Posterior vena cava (tissue), 2 donors: ENCODE measurements at regions not wholly inside any gene's neighbourhood (a gene's known extent, or its start where the extent isn't known, plus 50 kb on each side); places are given as distances from the start of the nearest gene placed in this dataset.

ENCODE experiments used
- DNase-seq: peaks from one replicate; pipeline ENCODE4 v3.0.0-alpha.2; 2020; ENCODE audit warnings: low spot score
- intact Hi-C, 2 donors: fragments of 100-400 bp; cut with DNase I; formaldehyde crosslinking; loops; one replicate each; pipeline versions ENCODE4 v1.14.1 to v1.14.2; 2022 to 2023
- donor health status: DM: yes; HTN: yes; CAD: no.
- donor health status: DM: yes; HTN: yes; CAD: no.

DNA sequence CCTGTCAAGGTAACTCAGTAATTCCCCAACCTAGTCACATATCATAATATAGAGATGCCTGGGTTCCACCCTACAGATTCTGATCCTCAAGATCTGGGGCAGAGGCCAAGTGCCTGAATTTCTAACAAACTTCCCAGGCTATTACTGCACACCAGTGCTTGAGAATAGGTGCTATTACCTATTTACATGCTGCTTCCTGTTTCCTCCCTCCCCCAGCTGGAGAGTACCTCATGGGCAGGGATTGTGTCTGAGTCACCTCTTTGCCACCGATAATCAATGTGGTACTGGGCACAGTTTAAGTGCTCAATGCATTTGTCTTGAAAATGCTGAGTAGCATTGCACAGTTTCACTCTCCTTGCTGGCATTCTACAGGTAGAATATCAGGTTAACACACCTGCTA lies 582.2 kb upstream of the CADM1 start:
- no peak for DNase-seq
- intact Hi-C loops = no loop called here

- intact Hi-C loops = no loop called here
Observed at GRCh38 chr11:116085031-116085635, 580.9 kb upstream of the CADM1 start.

GRCh38 chr11:116084511-116084910 lies 580.3 kb upstream of the CADM1 start:
- DNase-seq = no peak

More at GRCh38 chr11:116085031-116085635, 580.9 kb upstream of the CADM1 start:
- DNase-seq = no peak

GRCh38 chr11:116082256-116082655 lies 578.0 kb upstream of the CADM1 start:
- no peak for DNase-seq
- intact Hi-C loops = no loop called here

More at GRCh38 chr11:116084511-116084910, 580.3 kb upstream of the CADM1 start:
- intact Hi-C loops = no loop called here

DNA sequence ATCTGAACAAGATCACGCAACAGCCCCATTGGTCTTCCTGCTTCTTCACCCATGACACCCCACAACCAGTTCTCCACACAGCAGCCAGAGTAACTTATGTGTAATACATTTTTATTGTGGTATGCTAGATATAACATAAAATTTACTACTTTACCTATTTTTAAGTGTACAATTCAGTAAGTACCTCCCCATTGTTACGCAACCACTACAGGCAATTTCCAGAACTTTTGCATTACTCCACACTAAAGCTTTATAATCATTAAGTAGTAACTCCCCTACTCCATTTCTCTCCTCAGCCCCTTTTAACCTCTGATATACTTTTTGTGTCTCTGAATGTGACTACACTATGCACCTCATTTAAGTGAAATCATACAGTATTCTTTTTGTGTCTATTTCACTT lies 575.4 kb upstream of the CADM1 start:
- intact Hi-C loops = no loop called here

DNA sequence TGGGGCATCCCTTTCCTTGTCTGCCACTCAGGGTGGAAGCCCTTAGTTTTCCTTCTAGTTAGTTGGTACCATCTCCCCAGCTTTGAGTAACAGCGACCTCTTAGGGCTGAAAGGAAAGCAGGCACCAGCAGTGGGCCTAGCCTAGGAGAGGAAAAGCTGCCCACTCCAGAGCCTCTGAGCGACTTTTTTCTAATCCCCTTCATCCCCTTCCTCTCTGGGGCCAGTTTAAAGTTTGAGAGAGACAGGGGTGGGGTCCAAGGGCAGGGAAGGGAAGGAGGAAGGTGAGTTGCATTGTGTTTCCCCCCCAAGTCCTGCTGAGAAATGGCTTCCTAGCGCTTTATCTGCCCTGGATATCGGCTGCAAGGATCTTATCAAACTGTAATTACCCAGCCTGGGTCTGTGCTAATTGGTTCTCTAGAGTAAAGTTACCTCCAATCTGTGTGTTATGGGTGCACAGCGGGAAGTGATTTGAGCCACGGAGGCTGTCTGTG lies 573.9 kb upstream of the CADM1 start:
- no peak for DNase-seq
- intact Hi-C loops = no loop called here

More for the DNA sequence above, 575.4 kb upstream of the CADM1 start:
- DNase-seq = no peak

GRCh38 chr11:116077092-116077491 lies 572.9 kb upstream of the CADM1 start:
- intact Hi-C loops = no loop called here

DNA sequence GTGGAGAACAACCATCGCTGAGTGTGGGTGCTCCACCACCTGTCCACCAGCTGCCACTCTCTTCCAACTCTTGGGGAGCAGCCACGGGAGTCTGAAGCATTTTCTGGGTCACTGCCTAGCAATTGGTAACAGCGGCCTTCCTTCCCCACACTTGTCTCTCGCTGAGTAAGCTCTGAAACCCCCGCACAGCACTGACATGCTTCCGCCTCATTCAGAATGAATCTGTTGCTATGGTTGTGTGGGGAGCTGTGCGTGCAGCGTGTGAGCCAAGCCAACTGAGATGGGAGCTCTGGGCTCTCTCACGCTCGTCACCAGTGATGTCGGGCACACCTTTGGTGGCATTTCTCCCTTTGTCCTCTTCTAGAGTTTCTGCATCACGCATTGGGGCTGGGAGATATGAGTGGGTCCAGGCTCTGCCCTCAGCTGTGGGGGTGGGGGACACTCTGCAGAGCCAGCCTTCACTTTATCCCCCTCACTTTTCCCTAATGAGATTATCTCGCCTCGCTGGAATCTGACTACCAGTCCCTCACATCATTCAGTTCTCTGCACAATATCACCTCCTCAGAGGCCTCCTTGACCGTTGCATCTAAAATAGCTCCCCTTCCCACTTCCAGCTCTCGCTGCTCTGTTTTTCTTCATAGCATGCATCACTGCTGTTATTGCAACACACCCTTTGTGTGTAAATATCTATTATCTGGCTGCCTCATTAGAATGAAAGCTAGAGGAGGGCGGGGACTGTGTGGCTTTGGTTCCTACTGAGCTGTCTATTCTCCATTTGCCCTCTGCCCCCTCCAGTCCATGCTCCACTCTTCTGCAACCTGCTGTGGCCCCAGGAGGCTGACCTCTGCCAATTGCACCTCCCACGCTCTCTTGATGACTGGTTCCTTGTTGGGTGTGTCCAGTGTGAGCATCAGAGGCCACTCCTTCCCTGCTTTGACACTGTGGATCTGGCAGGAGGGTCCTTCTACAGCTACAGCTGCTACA lies 569.9 kb upstream of the CADM1 start:
- intact Hi-C loops = no loop called here
- no peak for DNase-seq

More at GRCh38 chr11:116077092-116077491, 572.9 kb upstream of the CADM1 start:
- DNase-seq = no peak

- no peak for DNase-seq
- intact Hi-C loops = no loop called here
Observed at GRCh38 chr11:116072601-116073410, 568.6 kb upstream of the CADM1 start.

DNA sequence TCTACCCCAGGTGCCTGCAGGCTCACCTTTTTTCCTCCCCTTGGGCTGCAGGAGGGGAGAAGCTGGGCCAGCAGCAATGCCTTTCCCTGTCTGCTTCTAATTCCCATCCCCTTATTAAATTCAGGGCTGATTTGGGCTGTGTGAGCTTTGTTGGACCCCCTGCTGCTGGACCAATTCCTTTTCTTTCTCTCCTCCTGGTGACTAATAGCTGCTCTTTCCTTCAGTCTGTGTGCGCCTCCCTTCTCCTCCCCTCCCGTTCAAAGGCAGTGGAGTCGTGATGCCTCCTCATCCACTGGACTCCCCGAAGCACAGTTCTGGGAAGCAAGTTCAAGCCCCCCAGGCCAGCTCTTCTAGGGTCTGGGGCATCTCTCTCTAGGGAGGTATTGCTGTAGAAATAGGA lies 567.9 kb upstream of the CADM1 start:
- intact Hi-C loops = no loop called here
- DNase-seq = no peak

GRCh38 chr11:116071241-116071640 lies 567.0 kb upstream of the CADM1 start:
- intact Hi-C loops = no loop called here
- no peak for DNase-seq

DNA sequence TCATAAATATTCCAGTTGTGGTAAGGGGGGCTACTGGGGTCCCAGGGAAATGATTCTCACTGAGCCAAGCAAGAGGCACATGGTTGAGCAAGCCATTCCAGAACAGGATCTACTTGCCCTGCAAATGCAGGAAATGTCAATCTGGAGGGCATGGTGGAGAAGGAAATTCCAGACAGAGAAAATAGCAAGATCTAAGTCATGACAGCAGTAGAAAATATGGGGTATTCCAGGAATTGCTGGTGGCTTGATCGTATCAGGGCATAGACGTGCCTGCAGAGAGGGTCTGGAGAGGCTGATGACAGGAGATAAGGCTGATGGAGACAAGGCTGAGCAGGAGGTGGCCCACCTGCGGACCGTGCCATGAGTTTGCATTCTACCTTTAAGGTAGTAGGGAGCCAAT lies 566.3 kb upstream of the CADM1 start:
- intact Hi-C loops = no loop called here
- no peak for DNase-seq

GRCh38 chr11:116066777-116067176 lies 562.6 kb upstream of the CADM1 start:
- no peak for DNase-seq
- intact Hi-C loops = no loop called here

- no peak for DNase-seq
- intact Hi-C loops = no loop called here
Observed at GRCh38 chr11:116065986-116066385, 561.8 kb upstream of the CADM1 start.

GRCh38 chr11:116065191-116065895 lies 561.1 kb upstream of the CADM1 start:
- no peak for DNase-seq
- intact Hi-C loops = no loop called here

DNA sequence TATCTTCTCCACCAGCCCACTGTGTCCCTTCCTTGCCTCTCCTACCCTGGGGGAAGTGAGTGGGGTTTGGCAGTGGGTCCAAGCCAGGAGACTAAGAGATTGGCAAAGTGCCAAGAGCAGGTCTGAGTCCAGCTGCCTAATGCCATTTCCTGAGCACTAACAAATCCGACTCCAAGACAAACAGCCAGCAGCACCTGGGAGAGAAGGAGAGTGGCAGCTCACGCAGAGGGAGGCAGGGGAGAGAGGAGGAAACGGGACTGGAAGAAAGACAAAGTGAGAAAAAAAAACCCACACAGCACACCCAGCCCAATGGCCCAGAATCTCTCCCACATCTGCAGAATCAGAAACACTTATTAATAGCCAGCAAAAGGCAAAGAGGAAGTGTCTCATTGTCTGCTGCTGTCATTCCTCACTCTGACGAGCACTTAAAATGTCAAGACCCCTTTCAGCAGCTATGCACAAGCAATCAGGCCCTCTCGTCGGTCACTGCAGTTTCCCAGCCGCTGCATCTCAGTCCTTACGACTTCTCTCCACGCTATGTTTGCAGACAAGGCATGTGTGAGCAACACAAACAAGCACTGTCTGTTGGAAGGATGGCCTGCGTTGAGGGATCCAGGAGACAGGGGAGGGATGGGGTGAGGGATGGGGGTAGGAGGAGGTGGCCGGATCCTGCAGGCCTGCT lies 558.4 kb upstream of the CADM1 start:
- peak; percentile 60 for DNase-seq
- intact Hi-C loops = no loop called here

DNA sequence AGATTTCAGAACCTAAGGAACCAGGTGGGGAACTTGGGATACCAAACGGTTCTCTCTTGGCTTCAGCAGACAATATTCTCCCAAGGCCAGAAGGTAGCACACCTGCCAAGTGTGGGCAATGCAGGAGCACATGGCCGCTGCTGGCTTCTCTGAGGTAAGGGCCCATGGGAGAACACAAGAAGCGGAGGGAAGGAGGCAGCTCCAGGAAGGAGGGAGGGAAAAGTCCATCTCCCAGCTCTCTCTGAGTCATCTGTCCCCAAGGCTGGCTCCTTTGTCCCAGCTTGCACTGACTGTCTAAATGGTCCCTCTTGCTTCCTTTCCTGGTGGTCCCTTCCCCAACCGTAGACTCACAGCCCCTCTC lies 557.9 kb upstream of the CADM1 start:
- DNase-seq = peak; percentile 62

GRCh38 chr11:116061322-116061721 lies 557.1 kb upstream of the CADM1 start:
- intact Hi-C loops = no loop called here
- DNase-seq = no peak

More for the DNA sequence above, 557.9 kb upstream of the CADM1 start:
- intact Hi-C loops = no loop called here

DNA sequence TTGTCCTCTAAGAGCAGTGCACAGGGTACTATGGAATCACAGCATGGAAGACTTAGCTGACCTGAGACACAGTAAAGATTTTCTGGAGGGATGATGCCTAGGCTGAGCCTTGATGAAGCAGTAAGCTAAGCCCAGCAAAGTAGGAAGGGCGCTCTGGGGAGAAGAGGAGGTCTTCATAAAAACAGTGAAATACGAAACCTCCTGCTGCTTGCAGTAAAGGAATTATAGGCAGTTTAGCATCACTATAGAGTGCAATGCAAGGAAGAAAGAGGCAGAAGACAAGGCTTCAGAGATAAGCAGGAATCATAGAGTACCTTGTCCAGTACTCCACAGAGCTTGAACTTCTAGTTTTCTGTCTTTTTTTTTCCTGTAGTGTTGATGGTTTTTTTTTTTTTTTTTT lies 555.7 kb upstream of the CADM1 start:
- intact Hi-C loops = no loop called here
- no peak for DNase-seq
